ENCODE measurements at regions not wholly inside any gene's neighbourhood (a gene's known extent, or its start where the extent isn't known, plus 50 kb on each side); places are given as distances from the start of the nearest gene placed in this dataset.
A peak's percentile ranks its signal among the peaks of the same experiment; 100 is the strongest.

GRCh38 chr1:229759037-229759435 is 133.0 kb downstream of the URB2 start:
- Histone ChIP-seq H3K4me3 (no peak overlapping the region), H3K4me1 (no peaks in the 10 kb centered on the region), H3K9me3 (peaks cover 0 to 16% (median 10%) of the 10 kb centered on the region in 4 donors), H3K27me3 (no peaks in the 10 kb centered on the region), H3K36me3 (no peaks in the 10 kb centered on the region), H3K27ac (replicated peaks in 1 of 4) (no peak overlapping the region)
- intact Hi-C loops (cut with DNase I) = no loop called here
- TF ChIP-seq, protein P1, sequence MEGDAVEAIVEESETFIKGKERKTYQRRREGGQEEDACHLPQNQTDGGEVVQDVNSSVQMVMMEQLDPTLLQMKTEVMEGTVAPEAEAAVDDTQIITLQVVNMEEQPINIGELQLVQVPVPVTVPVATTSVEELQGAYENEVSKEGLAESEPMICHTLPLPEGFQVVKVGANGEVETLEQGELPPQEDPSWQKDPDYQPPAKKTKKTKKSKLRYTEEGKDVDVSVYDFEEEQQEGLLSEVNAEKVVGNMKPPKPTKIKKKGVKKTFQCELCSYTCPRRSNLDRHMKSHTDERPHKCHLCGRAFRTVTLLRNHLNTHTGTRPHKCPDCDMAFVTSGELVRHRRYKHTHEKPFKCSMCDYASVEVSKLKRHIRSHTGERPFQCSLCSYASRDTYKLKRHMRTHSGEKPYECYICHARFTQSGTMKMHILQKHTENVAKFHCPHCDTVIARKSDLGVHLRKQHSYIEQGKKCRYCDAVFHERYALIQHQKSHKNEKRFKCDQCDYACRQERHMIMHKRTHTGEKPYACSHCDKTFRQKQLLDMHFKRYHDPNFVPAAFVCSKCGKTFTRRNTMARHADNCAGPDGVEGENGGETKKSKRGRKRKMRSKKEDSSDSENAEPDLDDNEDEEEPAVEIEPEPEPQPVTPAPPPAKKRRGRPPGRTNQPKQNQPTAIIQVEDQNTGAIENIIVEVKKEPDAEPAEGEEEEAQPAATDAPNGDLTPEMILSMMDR (IDR thresholded peaks at IDR 0.05) = no peak
- TF ChIP-seq POLR2A (IDR thresholded peaks at IDR 0.05; ENCODE audit: low read depth) (no peak), EP300 (IDR thresholded peaks at IDR 0.05) (no peak), POLR2AphosphoS5 (IDR thresholded peaks at IDR 0.05) (no peak)
- peak; percentile 50 for DNase-seq (ENCODE audit: extremely low spot score)
- WGBS = 85% methylated on average over 3 of the region's 5 CpGs

GRCh38 chr1:229759586-229759985 is 133.5 kb downstream of the URB2 start:
- Histone ChIP-seq H3K9me3 (peaks cover 0 to 16% (median 10%) of the 10 kb centered on the region in 4 donors), H3K4me1 (no peaks in the 10 kb centered on the region), H3K27me3 (no peaks in the 10 kb centered on the region), H3K27ac (replicated peaks in 1 of 4) (no peak overlapping the region), H3K36me3 (no peaks in the 10 kb centered on the region), H3K4me3 (no peak overlapping the region)
- peak; percentile 39 for DNase-seq (ENCODE audit: extremely low spot score)
- intact Hi-C loops (cut with DNase I) = no loop called here
- no peak for TF ChIP-seq EP300 (IDR thresholded peaks at IDR 0.05)
- no peak for TF ChIP-seq POLR2AphosphoS5 (IDR thresholded peaks at IDR 0.05)
- no peak for TF ChIP-seq POLR2A (IDR thresholded peaks at IDR 0.05; ENCODE audit: low read depth)
- TF ChIP-seq, protein P1 (IDR thresholded peaks at IDR 0.05) = no peak
- WGBS = 84% methylated on average over 2 of the region's 2 CpGs

DNA sequence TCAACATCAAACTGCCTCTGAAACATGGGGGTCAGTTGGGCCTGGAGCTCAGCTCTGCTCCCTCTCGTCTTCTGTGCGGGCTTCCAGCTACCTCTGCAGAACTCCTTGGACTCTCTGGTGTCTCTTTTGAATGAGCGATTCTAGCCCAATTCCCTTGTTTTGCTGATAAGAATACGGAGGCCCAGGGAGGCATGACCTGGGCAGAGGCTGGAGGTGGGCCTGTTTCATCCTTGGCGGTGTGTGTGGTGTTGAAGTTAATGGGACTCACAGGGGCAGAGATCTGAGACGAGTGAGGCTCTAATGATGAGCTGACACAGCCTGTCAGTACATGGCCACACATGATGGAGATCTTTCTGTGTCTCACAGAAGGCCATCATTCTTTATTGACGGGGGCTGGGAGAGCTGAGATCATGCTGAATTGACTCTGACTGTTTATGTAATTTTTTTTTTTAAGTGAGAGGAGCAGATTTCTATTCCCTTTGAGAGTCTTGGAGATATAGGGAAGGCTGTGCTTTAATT is 134.5 kb downstream of the URB2 start:
- peak; percentile 80 for DNase-seq (ENCODE audit: extremely low spot score)
- Histone ChIP-seq H3K4me1 (no peaks in the 10 kb centered on the region), H3K4me3 (no peak overlapping the region), H3K9me3 (peaks cover 0 to 16% (median 10%) of the 10 kb centered on the region in 4 donors), H3K36me3 (no peaks in the 10 kb centered on the region), H3K27ac (replicated peaks in 1 of 4) (no peak overlapping the region), H3K27me3 (no peaks in the 10 kb centered on the region)
- no peak for TF ChIP-seq EP300 (IDR thresholded peaks at IDR 0.05)
- TF ChIP-seq, protein P1 (IDR thresholded peaks at IDR 0.05) = no peak
- no peak for TF ChIP-seq POLR2AphosphoS5 (IDR thresholded peaks at IDR 0.05)
- TF ChIP-seq POLR2A (IDR thresholded peaks at IDR 0.05; ENCODE audit: low read depth) = no peak
- 85% methylated on average over 6 of the region's 7 CpGs for WGBS
- intact Hi-C loops (cut with DNase I) = no loop called here

DNA sequence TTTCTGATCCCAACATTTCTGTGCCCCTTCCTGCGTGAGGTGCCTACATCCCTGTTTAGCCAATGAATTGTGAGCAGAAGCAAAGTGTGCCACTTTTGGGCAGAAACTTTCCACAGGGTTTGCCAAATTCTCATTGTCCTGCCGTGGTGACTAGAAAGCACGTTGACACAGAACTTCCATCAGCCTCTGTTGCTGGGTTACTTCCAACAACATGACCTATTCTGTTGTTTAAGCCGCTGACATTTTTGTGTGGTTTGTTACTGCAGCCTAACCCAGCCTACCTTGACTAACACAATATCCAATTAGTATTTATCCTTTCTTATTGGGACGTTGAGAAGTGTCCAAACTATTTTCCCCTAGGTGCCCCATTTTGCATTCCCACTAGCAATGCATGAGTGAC is 136.8 kb downstream of the URB2 start:
- TF ChIP-seq EP300 (IDR thresholded peaks at IDR 0.05) (no peak), POLR2AphosphoS5 (IDR thresholded peaks at IDR 0.05) (no peak), POLR2A (IDR thresholded peaks at IDR 0.05; ENCODE audit: low read depth) (no peak)
- TF ChIP-seq, protein P1 (IDR thresholded peaks at IDR 0.05) = no peak
- Histone ChIP-seq H3K4me3 (no peak overlapping the region), H3K27ac (replicated peaks in 1 of 4) (no peak overlapping the region), H3K4me1 (no peaks in the 10 kb centered on the region), H3K27me3 (no peaks in the 10 kb centered on the region), H3K9me3 (peaks cover 0 to 2% (median 0%) of the 10 kb centered on the region in 4 donors), H3K36me3 (no peaks in the 10 kb centered on the region)
- DNase-seq (ENCODE audit: extremely low spot score) = peak; percentile 88
- intact Hi-C loops (cut with DNase I) = no loop called here
- 56% methylated on average over 5 of the region's 5 CpGs for WGBS

- Histone ChIP-seq H3K4me3 (no peak overlapping the region), H3K27me3 (peaks cover 0 to 9% (median 0%) of the 10 kb centered on the region in 4 donors), H3K27ac (replicated peaks in 1 of 4) (no peak overlapping the region), H3K9me3 (no peaks in the 10 kb centered on the region), H3K4me1 (no peaks in the 10 kb centered on the region), H3K36me3 (no peaks in the 10 kb centered on the region)
- TF ChIP-seq EP300 (IDR thresholded peaks at IDR 0.05) = no peak
- TF ChIP-seq POLR2A (IDR thresholded peaks at IDR 0.05; ENCODE audit: low read depth) = no peak
- TF ChIP-seq, protein P1 (IDR thresholded peaks at IDR 0.05) = no peak
- no peak for TF ChIP-seq POLR2AphosphoS5 (IDR thresholded peaks at IDR 0.05)
- DNase-seq (ENCODE audit: extremely low spot score) = no peak
- WGBS = 83% methylated on average over 5 of the region's 5 CpGs
- intact Hi-C loops (cut with DNase I) = no loop called here
Observed at GRCh38 chr1:229768232-229768631, 142.2 kb downstream of the URB2 start.

Measured in esophagus muscularis mucosa (tissue), 4 donors.